RPMI8226 (cell line): ENCODE measurements at regions not wholly inside any gene's neighbourhood (a gene's known extent, or its start where the extent isn't known, plus 50 kb on each side); places are given as distances from the start of the nearest gene placed in this dataset.
"Not testable (repeated sequence)": the region's sequence is repeated elsewhere in the genome, so short reads cannot be mapped to it uniquely, and the experiment has no call there.

ENCODE experiments used
- DNase-seq: peaks from one replicate; pipeline ENCODE4 v3.0.0-alpha.2; 2015

GRCh38 chr2:13942111-13942510 is 690.4 kb upstream of the LRATD1 start:
- no peak for DNase-seq

GRCh38 chr2:13950761-13951160 is 681.8 kb upstream of the LRATD1 start:
- DNase-seq: no peak

GRCh38 chr2:13968811-13969210 is 663.7 kb upstream of the LRATD1 start:
- no peak for DNase-seq

DNA sequence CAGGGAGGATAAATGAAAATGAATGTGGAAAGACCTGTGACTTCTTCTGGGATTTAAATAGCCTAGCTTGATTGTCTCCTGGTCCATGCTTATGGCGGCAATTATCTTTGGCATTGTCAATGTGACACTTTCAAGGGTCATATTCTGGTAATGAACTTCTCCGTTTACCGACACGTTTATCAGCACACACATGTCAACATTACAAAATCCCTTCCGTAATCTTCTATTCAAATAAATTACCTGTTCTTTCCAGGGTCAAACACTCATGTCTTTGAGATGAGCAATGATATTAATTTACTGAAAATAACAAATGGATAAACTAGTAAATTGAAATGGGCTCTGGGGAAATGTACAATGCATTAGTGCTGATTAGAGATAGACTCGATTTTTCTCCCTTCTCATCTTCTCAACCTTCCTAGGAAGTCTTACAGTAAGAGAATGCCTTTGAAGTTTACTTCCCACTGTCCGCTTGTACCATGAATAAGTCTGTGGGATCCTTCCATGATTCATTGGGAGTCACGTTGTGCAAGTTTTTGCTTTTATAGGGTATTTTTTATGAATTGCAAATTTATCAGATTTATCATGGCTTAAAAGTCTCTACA is 646.3 kb upstream of the LRATD1 start:
- DNase-seq: no peak

- no peak for DNase-seq
Measured at GRCh38 chr2:13996527-13996926, 636.0 kb upstream of the LRATD1 start.

GRCh38 chr2:14011190-14011589 is 621.3 kb upstream of the LRATD1 start:
- DNase-seq: no peak

DNA sequence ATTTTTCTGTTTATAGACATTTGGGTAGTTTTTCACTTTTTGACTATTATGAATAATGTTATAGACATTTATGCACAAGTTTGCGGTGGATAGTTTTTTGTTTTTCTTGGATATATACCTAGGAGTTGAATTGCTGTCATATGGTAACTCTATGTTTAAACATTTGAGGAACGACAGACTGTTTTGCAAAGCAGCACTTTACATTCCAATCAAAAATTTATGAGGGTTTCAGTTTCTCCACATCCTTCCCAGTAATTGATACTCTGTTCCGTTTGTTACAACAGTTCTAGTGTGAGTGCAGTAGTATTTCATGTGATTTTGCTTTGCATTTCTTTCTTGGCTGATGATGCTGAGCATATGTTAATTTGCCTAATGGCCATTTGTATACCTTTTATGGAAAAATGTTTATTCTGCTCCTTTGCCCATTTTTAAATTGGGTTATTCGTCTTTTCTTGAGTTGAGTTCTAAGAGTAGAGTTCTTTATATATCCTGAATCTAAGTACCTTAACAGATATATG is 617.3 kb upstream of the LRATD1 start:
- no peak for DNase-seq

- no peak for DNase-seq
Measured at GRCh38 chr2:14016289-14016955, 616.1 kb upstream of the LRATD1 start.

- DNase-seq: no peak
Measured at GRCh38 chr2:14018620-14019019, 613.9 kb upstream of the LRATD1 start.

DNA sequence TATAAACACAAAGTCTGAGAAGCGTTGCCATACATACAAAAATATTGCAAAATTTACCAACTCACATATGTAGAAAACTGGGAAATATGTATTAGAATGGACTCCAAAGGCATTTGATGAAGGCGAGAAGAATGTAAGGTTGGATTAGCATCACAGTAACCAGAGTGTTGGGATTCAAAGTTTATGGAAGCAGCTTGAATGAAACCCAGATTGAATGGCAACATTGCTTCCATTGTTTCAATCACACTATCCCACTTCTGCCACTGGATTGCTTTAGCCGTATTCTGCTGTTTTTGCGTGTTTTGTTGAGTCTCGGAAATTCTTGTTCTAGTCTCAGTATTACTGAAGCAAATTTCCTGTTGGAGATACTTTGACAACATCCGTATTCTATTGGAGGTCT is 609.0 kb upstream of the LRATD1 start:
- no peak for DNase-seq

DNA sequence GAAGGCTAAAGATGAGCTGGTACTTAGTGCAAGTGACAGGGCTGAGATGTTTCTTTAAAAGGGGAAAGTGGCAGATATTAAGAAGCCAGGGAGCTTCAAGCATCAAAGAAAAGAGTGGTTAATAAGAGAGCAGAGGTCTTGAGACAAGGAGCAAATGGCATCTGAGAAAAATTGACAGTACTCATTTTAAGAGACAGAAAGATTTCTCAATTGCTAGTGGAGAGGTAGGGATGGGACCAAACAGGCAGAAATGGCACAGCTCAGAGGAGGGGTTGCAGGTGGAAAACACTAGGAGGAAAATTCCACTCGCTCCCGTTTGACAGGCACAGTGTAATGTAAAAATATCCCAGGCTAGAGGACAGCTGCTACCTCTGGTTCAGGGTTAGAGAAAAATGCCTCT is 593.4 kb upstream of the LRATD1 start:
- DNase-seq: no peak

DNA sequence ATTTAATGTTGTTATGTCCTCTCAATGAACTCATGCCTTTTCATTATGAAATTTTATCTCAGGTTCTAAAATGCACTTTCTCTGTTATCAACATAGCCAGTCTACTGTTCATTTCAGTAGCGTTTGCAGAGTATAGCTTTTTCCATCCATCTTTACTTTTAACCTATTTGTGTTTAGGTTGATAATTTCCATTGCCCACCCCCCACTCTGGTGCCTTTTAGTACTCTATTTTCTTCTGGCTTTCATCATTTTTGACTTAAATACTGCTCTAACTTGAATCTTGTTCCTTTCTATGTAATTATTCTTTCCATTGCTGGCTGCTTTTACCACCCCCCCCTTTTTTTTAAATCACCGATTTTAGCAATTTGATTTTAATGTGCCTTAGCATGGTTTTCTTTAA is 585.0 kb upstream of the LRATD1 start:
- no peak for DNase-seq

- no peak for DNase-seq
Measured at GRCh38 chr2:14051401-14051800, 581.1 kb upstream of the LRATD1 start.

- DNase-seq: no peak
Measured at GRCh38 chr2:14053105-14053504, 579.4 kb upstream of the LRATD1 start.

DNA sequence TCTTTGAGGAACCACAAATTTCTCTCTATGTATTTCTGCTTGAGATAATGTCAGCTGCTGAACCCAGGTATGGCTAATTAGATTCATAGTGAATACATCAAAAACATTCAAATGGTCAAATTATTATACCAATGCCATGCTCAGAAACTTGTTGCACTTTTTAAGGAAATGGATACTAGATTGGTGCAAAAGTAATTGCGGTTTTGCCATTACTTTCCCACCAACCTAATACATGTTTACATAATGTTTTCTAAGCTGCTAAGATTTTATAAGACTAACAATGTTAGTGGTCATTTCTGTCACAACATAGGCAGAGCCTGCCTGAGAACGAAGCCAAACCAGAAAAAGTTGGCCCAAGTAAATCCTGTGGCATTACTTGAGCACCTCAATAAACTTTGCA is 568.2 kb upstream of the LRATD1 start:
- DNase-seq: no peak

GRCh38 chr2:14072338-14072737 is 560.2 kb upstream of the LRATD1 start:
- no peak for DNase-seq

- DNase-seq: no peak
Measured at GRCh38 chr2:14074691-14075090, 557.8 kb upstream of the LRATD1 start.

DNA sequence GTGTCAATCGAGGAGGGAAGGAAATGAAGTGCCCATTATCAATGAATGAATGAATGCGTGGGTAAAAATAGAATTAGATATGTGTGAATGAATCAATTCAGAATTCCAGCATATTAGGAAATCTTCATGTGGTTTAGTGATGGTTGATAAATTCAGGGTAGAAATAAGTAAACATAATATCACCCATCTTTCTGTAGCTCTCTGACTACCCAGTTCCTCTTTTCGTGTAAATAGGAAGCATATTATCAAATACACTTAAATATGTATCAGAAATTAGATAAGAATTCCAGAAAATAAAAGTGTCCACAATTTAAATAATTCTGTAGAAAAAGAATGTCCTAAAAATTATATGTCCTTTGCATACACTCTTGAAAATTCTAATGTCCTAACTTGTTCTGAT is 552.9 kb upstream of the LRATD1 start:
- DNase-seq: no peak

DNA sequence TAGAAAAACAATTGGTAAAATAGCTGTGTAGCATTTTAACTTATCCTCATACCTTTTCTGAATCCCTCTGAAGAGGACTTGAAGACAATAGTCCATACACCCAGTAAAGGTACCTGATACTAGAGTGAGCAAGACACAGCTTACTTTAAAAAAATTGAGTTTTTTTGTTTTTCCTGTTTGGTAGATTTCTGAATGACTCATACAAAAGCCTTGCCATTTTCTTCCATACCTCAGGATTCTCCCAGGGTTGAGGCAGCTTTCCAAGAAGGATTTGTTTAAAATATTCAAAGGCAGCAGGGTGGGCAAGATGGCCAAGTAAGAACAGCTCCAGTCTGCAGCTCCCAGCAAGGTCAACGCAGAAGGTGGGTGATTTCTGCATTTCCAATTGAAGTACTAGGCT is 551.0 kb upstream of the LRATD1 start:
- DNase-seq: no peak

- DNase-seq: no peak
Measured at GRCh38 chr2:14082640-14083039, 549.9 kb upstream of the LRATD1 start.

- DNase-seq: no peak
Measured at GRCh38 chr2:14094592-14094991, 537.9 kb upstream of the LRATD1 start.

GRCh38 chr2:14099101-14099500 is 533.4 kb upstream of the LRATD1 start:
- not testable (repeated sequence) for DNase-seq

GRCh38 chr2:14114275-14114674 is 518.2 kb upstream of the LRATD1 start:
- DNase-seq: no peak

- no peak for DNase-seq
Measured at GRCh38 chr2:14120376-14120775, 512.1 kb upstream of the LRATD1 start.
